Putamen (tissue), 1 donor: ENCODE measurements at regions not wholly inside any gene's neighbourhood (a gene's known extent, or its start where the extent isn't known, plus 50 kb on each side); places are given as distances from the start of the nearest gene placed in this dataset.
"Not testable (repeated sequence)": the region's sequence is repeated elsewhere in the genome, so short reads cannot be mapped to it uniquely, and the experiment has no call there.

Experiments
- DNase-seq: peaks from one replicate; pipeline ENCODE4 v3.0.0-alpha.2; 2016; ENCODE audit warnings: low spot score

DNA sequence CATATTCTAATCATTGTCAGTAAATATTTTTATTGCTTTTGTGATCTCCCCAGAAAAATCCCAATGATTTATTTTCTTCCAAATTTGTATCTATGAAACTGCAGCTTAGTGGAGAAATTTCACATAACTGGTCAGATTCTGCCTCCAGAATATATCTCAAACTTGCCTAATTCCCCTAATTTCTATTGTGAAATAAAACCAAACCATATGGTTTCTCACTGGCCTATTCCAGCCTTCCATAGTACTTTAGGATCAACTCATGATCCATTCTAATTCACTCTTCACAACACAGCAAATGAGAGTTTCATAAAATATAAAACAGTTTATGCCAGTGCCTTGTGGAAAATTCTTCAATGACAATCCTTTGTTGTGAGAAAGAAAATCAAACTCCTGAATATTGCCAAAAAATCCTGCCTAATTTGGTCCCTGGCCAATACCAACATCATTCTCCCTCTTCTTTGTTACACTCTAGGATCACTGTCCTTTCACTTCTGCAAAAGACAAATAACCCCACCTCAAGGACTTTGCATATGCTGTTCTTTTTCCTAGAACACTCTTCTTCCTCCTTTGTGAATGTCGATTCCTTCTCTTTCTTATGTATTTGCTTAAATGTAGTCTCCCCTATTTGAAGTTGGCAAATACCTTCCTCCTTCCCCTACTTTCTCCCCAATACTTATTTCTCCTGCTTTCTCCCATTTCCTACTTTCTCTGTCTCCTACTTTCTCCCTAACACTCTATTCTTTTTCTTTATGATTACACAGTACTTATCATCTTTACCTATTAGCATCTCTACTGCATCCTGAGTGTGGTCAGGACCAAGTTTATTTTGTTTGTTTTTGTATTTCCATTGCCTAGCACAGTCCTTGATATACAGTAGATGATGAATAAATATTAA is 587.5 kb downstream of the RFPL4B start:
- no peak for DNase-seq

DNA sequence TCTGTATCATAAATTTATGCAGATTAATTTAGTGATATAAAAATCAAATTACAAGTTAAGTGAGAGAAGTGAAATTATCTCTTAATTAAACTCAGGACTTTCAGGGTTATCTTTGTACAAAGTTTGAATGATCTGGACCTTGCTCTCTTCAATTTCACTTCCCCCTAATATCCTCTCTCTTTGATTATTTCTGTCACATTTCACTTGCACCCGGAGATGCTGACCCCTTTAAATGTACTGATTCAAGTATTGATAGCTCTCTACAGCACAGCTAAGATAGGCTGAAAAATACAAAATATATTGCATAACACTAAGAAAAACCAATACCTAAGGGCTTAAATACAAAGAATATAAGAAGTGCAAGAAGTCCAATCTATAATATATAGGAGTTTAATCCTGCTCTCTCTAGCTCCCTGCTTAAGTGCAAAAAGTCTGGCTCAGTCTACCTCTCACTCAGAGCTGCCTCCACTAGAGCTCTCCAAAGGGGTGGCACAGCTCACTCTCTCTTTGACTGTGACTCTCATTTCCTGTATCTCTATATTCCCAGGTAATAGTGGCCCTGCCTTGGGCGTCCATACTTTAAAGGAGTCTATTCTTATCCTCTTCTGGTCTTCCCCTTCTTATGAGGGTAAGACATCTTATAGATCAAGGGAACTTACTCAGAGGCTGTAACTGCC is 588.4 kb downstream of the RFPL4B start:
- no peak for DNase-seq

DNA sequence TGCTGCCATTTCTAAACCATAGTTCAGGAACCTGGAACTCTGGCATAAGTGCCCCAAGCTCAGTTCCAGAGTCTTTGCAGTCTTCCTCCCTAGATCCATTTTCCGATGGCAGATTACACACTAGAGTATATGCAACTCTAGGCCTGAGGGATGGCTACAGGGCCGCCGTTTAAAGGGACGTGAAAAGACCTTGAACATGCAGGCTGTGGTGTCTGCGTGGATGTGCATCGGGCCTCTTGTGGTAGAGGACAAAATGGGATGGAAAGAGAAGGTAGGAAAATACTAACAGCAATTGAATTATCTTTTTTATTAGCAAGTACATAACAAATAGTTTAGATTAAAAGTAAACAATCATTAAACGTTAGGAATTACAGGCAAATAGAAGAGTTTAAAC is 588.9 kb downstream of the RFPL4B start:
- no peak for DNase-seq

DNA sequence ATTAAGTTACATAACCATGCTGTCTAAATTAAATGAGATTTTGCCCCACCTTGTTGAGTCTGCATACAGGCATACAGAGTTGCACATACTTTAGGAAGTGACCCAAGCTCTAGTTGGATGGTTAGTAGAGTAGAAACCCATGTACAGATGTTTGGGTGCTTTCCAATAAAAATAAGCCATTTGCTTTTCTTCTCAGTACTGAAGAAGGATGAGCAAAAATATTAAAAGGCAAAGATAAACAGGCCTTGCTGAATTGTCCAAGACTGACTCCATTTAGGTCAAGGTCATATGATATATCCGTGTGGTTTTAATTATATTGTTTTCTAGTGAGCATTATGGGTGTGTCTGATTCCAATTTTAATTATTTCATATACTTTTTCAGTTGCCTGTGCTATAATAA is 589.4 kb downstream of the RFPL4B start:
- no peak for DNase-seq

DNA sequence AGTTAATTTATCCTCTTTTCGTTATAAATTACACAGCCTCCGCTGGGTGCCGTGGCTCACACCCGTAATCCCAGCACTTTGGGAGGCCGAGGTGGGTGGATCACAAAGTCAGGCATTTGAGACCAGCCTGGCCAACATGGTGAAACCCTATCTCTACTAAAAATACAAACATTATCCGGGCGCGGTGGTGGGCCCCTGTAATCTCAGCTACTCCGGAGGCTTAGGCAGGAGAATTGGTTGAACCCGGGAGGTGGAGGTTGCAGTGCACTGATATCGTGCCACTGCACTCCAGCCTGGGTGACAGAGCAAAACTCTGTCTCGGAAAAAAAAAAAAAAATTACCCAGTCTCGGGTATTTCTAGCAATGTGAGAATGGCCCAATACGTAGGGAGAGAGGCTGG is 590.6 kb downstream of the RFPL4B start:
- not testable (repeated sequence) for DNase-seq

DNA sequence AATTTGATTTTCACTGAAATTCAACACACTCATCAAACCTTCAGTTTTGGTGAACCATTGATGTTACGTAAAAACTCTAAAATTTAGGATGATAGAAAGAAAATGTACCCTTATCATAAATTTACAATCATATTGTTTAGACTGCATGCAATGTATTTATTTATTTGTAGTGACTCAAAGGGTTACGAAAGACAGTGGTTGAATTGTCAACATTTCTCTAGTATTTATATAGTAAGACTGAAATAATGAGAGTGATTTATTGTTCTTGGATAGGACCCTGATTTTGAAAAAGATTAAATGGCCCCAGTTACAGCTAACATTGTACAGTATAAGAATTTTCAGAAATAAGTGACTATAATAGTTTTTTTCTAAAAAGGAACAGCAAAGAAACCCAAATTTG is 591.5 kb downstream of the RFPL4B start:
- no peak for DNase-seq

DNA sequence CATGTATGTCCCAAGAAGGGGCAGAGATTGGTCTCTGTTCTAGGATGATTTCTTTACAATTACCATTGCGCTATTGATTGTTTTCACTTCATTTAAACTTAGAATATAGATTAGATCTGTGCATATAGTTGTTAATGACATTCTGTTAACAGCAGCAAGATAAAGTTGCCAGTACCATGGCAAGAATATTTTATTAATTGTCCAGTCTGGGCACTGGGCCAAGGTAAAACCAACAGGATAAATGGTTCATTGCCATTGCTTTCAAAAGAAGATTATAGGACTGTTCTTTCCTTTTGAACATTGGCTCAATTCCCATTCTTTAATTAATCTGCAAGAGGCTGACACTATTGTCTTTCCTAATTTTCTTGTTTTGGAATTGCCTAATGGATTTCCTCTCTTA is 592.4 kb downstream of the RFPL4B start:
- DNase-seq = no peak

DNA sequence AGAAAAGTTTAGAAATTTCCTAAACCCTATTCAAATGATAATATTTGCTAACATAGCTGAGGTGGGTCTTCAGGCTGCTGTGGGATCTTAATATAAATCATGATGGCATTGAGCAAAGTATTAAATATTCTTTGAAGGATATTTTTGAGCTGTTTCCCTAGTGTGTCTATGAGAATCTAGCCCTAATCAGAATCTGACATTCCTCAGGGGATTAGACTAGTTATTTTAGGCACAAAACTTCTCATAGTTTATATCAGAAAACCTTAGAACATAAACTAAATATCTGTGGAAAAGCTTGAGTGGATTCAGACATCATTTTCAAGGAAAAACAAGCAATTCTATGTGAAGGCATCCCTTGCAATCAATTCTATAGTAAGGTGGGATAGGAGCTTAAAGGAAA is 594.5 kb downstream of the RFPL4B start:
- DNase-seq = no peak

DNA sequence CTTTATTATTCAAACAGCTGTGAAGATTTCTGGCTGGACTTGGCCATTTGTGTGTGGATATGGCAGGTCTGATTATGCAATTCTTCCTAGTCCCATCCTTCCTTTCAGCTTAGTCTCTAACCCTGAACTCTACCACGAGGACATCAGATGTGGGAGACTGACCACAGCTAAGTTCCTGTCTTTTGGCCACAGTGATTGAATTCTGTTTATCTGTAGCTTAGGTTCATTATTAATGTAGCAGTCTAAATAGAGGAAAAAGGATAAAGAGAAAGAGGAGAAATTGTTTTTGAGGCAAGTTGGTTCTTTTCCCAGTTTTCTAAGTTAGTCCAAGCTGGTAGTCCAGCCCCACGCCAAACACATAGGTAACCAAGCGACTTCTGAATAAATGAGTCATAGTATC is 598.9 kb downstream of the RFPL4B start:
- no peak for DNase-seq

DNA sequence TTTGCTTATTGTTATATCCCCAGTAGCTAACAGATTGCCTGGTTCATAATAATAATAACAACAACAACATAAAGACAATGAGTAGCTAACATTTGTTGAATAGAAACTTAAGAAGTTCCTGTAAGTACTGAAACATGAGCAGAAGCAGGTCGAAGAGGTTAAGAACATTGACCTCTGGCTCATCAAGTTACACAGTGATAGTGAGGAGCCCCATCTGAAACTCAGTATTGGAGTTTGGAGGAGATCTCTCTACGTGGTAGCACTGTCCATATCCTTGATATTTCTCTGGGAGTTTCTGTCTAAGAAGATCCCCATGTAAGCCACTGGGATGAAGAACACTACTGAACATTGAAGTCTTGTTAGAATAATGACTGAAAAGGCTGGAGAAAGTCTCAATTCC is 600.4 kb downstream of the RFPL4B start:
- no peak for DNase-seq

DNA sequence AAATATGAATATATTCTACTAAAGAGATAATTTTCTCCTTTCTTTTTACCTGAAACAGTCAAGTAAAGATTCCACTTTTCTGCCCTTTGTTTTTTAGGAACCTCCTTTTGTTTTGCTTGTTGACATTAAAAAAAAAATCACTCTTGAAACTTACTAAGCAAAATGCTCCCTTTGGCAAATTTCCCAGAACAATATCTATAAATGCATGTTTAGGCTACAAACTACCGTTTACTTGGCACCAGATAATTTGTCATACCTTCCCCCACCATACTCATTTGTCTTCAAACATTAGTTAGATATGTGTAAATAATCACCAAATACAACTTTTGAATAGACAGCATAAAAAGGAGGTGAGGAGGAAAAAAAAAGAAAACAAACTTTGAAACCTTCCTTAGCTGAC is 604.7 kb downstream of the RFPL4B start:
- DNase-seq = no peak

DNA sequence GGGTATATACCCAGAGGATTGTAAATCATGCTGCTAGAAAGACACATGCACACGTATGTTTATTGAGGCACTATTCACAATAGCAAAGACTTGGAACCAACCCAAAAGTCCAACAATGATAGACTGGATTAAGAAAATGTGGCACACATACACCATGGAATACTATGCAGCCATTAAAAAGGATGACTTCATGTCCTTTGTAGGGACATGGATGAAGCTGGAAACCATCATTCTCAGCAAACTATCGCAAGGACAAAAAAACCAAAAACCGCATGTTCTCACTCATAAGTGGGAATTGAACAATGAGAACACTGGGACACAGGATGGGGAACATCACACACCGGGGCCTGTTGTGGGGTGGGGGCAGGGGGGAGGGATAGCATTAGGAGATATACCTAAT is 608.6 kb downstream of the RFPL4B start:
- DNase-seq = not testable (repeated sequence)

DNA sequence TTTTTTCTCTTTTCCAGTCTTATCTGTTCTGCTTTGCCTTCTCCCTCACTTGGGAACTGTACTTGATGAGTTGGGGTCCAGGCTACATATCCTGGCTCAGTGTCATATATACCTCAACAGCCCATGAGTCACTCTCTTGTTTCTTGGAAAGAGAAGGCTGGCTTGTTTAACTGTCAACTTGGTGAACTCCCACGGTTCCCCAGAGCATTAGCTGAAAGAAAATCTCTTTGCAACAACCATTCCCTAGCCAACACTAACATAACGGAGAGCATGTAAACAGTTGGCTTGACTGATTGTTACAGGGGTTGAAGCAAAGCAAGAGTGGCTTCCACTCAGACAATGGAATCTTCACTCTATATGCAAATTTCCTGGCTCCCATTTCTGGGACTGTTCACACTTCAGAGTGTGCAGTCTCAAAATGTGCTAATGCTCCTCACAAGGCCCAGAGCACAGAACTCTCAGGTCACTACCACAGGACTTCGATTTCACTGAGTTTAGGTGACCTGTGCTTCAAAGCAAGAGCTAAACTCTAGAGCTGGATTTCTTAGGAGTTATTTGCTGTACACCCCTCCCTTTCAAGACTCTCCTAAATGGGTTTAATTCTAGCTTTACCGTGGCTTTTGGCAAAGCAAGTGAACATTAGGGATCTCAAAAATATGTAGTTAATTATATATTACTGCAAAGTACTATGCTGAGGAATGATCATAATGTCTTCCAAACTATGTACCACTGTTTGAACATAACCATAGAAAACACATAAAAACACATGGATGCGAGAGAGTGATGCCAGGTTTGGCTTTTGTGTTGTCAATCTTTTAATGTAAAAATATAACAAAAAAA is 609.8 kb downstream of the RFPL4B start:
- DNase-seq = no peak

DNA sequence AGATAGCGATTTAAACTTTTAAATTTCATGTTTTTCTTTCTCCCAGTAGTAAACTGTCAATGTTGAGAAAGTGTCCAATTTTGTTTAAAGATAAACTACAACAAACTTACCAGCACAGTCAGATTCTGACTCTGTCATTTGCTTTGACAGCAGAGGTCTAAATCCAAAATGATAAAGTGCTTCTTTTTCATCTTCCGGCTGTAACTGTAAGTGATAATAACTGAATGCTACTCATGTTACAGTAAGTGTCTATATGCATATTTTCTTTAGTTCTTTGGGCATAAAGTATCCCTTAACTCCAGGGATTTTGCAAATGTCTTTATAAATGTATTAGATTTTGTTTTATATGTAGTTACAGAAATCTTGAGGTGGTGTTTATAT is 610.4 kb downstream of the RFPL4B start:
- no peak for DNase-seq

DNA sequence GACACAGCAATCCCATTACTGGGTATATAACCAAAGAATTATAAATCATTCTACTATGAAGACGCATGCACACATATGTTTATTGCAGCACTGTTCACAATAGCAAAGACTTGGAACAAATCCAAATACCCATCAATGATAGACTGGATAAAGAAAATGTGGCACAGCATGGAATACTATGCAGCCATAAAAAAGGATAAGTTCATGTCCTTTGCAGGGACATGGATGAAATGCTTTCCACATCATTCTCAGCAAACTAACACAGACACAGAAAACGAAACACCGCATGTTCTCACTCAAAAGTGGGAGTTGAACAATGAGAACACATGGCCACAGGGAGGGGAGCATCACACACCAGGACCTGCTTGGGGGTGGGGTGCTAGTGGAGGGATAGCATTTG is 613.0 kb downstream of the RFPL4B start:
- not testable (repeated sequence) for DNase-seq

DNA sequence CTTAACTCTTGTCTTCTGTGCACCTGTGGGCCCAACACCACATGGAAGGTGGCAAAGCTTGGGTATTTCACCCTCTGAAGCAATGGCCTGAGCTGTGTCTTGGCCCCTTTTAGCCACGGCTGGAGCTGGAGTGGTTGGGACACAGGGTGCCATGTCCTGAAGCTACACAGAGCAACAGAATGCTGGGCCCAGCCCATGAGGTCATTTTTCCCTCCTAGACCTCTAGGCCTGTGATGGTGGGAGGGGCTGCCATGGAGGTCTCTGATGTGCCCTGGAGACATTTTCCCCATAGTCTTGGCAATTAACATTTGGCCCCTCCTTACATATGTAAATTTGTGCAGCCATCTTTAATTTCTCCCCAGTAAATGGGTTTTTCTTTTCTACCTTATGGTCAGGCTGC is 620.8 kb downstream of the RFPL4B start:
- DNase-seq = no peak

DNA sequence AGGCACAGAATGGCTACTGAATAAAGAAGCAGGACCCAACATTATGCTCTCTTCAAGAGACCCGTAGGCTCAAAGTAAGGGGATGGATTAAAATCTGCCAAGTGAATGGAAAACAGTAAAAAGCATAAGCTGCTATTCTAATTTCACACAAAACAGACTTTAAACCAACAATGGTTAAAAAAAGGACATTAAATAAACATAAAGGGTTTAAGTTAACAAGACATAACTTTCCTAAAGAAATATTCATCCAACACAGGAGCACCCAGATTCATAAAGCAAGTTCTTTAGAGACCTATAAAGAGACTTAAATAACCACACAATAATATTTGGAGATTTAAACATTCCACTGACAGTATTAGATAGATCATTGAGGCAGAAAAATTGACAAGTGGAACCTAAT is 624.5 kb downstream of the RFPL4B start:
- no peak for DNase-seq

DNA sequence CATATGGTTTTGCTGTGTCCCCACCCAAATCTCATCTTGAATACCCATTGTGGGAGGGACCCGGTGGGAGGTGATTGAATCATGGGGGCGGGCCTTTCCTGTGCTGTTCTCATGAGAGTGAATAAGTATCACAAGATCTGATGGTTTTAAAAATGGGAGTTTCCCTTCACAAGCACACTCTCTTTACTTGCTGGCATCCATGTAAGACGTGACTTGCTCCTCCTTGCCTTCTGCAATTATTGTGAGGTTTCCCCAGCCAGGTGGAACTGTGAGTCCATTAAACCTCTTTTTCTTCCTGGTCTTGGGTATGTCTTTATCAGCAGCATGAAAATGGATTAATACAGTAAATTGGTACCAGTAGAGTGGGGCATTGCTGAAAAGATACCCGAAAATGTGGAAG is 627.8 kb downstream of the RFPL4B start:
- DNase-seq = not testable (repeated sequence)

DNA sequence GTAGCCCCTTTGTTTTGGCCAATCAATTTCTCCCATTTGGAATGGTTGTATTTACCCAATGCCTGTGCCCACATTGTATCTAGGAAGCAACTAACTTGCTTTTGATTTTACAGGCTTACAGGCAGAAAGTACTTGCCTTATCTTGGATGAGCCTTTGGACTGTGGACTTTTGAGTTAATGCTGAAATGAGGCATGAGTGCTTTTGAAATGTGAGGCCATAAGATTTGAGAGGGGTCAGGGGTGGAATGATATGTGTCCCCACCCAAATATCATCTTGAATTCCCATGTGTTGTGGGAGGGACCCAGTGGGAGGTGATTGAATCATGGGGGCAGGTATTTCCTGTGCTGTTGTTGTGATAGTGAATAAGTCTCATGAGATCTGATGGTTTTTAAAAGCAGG is 629.4 kb downstream of the RFPL4B start:
- DNase-seq = not testable (repeated sequence)

DNA sequence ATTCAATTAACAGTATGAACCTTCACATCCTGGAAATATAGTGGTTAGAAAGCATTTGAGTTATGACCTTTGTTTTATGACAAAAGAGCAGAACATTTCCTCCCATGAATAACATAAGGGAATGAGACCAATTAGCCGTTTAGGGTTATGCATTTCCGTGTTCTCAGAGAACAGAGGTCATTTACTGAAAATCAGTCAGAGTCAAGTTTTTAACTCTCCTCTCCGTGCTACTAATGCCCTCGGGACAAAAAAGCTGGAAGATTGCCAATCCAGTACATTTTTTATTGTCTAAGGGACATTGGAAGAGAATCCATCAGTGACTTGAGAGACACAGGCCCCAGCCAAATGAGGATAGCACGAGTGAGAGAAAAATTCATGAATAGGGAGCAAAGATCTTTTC is 632.7 kb downstream of the RFPL4B start:
- no peak for DNase-seq

DNA sequence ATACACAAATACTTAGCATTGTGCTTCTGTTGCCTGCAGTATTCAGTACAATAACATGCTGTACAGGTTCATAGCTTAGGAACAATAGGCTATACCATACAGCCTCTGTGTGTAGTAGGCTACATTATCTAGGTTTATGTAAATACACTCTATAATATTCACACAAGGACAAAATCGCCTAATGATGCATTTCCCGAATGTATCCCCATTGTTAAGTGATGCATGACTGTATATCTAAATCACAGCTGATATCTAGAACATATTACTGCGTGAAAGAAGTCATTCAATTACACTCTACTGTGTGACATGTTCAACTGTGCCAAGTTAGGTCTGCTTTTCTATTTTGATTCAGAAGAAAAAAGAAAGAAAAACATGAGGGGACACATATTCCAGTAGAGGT is 633.5 kb downstream of the RFPL4B start:
- no peak for DNase-seq

DNA sequence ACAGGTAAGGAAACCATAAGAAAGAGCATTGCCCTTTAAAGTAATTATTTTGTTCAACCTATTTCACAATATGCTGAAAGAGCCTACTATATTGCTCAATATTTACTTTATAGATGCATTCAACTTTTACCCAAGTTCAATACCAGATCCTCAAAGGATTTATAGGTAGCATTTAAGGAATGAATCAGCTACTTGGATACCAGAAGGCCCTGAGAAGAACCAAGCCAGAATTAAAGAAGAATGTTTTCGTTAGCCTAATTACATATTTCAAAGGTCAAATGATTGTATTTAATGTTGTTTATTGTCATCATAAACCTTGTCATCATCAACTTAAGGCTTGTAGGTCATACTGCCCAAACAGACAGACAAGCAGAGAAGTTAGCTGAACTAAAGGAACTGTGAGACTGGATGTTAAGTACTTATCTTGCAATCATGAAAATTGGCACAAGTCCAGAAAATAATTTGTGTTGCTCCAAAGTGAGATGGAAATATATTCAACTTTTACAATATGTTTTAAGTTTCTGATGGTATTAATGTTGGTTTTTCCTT is 636.7 kb downstream of the RFPL4B start:
- DNase-seq = no peak
